ENCODE measurements at regions not wholly inside any gene's neighbourhood (a gene's known extent, or its start where the extent isn't known, plus 50 kb on each side); places are given as distances from the start of the nearest gene placed in this dataset.

DNA sequence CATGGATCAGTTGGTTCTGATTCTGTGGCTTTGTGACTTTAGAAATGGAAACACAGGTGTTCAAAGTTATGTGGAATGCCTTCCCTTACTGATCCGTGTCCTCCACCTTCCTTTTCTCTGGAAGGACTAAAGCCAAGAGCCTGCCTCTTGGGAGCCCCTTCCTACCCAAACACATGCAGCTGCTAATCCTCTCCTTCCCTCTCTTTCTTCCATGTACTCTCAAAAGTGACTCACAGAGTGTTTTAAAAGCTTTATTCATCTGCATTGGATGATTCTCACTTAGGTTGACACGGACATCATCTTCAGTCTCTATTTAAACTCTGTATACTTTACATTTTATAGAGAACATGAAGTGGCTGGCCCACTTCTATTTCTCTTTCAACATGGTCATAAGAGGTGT, 856.5 kb upstream of the ARPP21 start:
- TF ChIP-seq, protein P1, sequence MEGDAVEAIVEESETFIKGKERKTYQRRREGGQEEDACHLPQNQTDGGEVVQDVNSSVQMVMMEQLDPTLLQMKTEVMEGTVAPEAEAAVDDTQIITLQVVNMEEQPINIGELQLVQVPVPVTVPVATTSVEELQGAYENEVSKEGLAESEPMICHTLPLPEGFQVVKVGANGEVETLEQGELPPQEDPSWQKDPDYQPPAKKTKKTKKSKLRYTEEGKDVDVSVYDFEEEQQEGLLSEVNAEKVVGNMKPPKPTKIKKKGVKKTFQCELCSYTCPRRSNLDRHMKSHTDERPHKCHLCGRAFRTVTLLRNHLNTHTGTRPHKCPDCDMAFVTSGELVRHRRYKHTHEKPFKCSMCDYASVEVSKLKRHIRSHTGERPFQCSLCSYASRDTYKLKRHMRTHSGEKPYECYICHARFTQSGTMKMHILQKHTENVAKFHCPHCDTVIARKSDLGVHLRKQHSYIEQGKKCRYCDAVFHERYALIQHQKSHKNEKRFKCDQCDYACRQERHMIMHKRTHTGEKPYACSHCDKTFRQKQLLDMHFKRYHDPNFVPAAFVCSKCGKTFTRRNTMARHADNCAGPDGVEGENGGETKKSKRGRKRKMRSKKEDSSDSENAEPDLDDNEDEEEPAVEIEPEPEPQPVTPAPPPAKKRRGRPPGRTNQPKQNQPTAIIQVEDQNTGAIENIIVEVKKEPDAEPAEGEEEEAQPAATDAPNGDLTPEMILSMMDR (IDR thresholded peaks at IDR 0.05), result no peak
- ATAC-seq (ENCODE audit: low FRiP score) (no peak), DNase-seq (ENCODE audit: low spot score) (no peak)

DNA sequence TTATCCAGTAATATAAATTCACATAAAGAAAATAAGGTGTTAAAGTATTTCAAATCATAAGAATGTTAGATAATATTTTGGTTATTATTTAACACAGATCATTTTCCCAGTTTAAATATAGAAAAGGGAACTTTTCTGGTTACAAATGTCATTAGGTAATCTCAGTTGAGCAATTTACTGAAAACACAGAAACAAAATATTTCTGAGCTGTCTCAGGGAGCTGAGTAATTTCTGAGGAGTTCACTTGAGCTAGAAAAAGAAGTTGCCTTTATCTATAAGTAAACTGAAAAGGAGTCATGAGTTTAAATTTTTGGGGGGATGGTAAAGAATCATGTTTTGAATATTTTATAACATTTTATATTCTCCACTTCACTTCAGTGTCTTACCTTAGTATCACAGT, 855.4 kb upstream of the ARPP21 start:
- DNase-seq (ENCODE audit: low spot score), result no peak

DNA sequence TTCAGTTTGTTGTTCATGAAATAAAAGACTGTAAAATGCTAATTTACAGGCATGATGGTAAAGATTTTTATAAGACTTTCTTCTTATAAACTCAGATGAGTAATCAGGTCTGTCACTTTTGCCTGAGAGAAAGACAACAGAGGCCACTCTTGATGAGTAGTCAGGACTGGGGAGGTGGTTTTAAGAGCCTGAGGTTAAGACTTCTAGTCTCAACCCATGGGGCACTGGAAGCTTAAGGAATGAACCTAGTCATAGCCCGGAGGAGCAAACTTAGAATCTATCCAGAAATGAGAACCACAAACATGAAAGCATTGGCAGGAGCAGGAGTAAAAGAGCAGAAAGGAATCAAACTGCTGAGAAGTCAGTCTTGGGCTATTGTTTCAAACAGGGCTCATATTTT, 846.3 kb upstream of the ARPP21 start:
- TF ChIP-seq, protein P1 (IDR thresholded peaks at IDR 0.05), result no peak
- ATAC-seq (ENCODE audit: low FRiP score) (no peak), DNase-seq (ENCODE audit: low spot score) (no peak)

More for the DNA sequence above, 855.4 kb upstream of the ARPP21 start:
- peak; percentile 57 for ATAC-seq (ENCODE audit: low FRiP score)
- TF ChIP-seq, protein P1 (IDR thresholded peaks at IDR 0.05), result no peak

DNA sequence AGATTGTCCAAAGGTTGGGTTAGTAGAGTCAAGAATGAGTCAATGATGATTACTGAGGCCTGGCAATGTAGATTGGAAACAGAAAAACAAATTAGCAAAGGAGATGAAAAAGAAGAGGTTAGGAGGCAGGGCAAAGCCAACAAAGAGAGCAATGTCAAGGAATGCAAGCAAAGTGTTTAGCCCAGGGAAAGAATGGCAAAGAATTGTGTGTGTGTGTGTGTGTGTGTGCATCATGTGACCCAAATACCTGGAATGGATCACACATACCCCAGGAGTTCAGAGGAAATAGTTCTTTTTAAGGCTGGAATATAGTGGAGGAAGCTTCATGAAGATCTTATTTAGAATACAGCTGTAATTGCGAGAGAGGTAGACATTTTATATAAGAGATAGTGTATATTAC, 831.7 kb upstream of the ARPP21 start:
- TF ChIP-seq, protein P1 (IDR thresholded peaks at IDR 0.05), result no peak
- no peak for ATAC-seq (ENCODE audit: low FRiP score)
- DNase-seq (ENCODE audit: low spot score), result no peak

DNA sequence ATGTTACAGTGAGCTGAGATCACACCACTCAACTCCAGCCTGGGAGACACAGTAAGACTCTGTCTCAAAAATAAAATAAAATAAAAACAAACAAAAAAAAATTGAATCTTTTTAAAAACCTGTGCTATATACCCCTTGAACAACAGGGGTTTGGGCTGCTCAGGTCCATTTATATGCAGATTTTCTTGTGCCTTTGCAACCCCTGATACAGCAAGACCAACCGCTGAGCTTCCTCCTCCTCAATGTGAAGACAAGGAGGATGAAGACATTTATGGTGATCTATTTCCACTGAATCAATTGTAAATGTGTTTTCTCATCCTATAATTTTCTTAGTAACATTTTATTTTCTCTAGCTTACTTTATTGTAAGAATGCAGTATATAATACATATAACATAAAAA, 831.0 kb upstream of the ARPP21 start:
- TF ChIP-seq, protein P1 (IDR thresholded peaks at IDR 0.05), result no peak
- no peak for DNase-seq (ENCODE audit: low spot score)
- no peak for ATAC-seq (ENCODE audit: low FRiP score)

DNA sequence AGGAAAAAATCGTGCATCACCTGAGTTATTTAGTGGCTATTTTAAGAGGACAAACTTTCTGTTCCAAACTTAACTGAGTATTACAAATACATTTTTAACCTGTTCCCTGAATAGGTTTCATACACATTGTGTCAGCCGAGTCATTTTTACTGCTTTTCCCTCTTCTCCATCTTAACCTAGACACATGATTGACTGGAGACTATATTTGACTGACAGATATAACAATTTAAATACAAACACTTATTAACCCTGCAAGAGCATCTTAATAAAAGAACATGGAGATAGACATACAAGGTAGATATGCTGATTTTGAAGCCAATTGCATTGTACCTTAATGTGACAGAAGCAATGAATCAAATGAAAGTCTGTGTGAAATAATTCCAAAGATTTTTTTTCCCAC, 810.5 kb upstream of the ARPP21 start:
- ATAC-seq (ENCODE audit: low FRiP score) (no peak), DNase-seq (ENCODE audit: low spot score) (no peak)
- TF ChIP-seq, protein P1 (IDR thresholded peaks at IDR 0.05), result no peak

DNA sequence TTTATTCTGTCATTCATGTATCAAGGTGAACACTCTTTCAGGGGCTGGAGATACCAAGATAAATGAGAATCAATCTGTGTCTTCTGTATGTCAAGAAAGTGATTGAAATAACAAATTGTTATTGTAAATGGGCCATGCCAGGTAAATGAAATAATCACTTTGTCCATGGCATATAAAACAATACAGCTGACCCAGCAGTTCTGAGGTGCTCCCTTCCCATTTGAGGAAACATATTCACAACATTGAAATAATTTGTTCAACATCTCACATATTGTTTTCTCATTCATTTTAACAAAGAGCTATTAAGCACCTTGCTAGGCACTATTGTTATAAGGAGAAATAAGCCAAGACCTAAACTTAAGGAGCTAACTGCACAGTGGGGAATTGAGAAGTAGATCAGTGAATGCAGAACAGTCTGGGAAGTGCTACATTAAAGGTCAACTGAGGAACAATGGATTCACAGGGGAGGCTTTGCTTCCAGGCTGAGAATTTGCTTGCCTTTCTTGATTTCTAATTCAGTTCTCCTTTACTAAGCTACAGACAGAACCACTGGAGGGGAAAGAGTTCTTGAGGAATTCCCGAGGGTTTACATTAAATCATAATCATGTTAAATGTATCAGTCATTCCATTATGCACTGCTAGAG, 806.3 kb upstream of the ARPP21 start:
- no peak for ATAC-seq (ENCODE audit: low FRiP score)
- TF ChIP-seq, protein P1 (IDR thresholded peaks at IDR 0.05), result no peak
- no peak for DNase-seq (ENCODE audit: low spot score)

Measured in omental fat pad (tissue), 3 donors.